ENCODE measurements at regions not wholly inside any gene's neighbourhood (a gene's known extent, or its start where the extent isn't known, plus 50 kb on each side); places are given as distances from the start of the nearest gene placed in this dataset.

DNA sequence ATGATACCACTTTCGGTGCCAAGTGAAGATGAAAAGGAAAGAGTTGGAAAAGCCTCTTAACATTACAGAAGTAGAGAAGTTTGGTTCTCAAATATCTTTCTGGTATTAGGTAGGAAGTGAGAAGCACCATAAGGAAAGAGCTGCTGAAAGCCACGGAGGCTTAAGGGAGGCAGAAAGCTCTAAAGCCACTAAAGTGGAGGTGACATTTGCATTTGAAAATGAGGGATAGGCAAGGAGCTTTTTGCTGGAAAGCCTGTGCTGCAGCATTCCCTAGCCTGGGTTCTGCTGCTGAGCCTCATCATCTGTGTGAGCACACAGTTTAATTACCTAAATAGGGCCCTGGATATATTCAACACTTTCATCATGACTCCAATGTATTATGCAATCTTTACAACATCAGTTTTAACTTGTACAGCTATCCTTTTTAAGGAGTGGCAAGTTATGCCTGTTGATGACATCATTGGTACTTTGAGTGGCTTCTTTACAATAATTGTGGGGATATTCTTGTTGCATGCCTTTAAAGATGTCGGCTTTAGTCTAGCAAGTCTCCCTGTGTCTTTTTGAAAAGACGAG lies 315.4 kb downstream of the RBM26 start:
- 68% methylated on average over 4 of the region's 4 CpGs; no CpG with 5 or more reads in 1 of the 2 experiments for WGBS, 2 experiments (ENCODE audit: extremely low coverage in 1 of 2, insufficient coverage in 1 of 2, insufficient read length in 1 of 2, insufficient replicate concordance in 2 of 2, low coverage in 1 of 2, low lambda C conversion rate in 2 of 2, missing lambda C conversion rate in 1 of 2)
- FAIRE-seq = no peak
- Histone ChIP-seq H3K79me1 (ENCODE audit: low read depth, low read length) (no peaks in the 10 kb centered on the region), H3K4me2 (ENCODE audit: insufficient read depth in 1 of 2, low read depth in 2 of 2, low read length in 2 of 2) (no peak overlapping the region), H3K36me3 (ENCODE audit: control insufficient read depth in 2 of 4, insufficient read depth in 4 of 4, low read length in 3 of 4) (no peaks in the 10 kb centered on the region), H3K4me3 (ENCODE audit: extremely low read depth in 1 of 4, insufficient read depth in 2 of 4, low read depth in 3 of 4, low read length in 4 of 4) (no peak overlapping the region), H2BK20ac (ENCODE audit: low read length) (no peak overlapping the region), H2BK5ac (ENCODE audit: low read depth, low read length) (no peak overlapping the region), H4K8ac (ENCODE audit: extremely low read depth, insufficient read depth, low read length) (no peak overlapping the region), H3K23me2 (ENCODE audit: low read depth, low read length) (no peaks in the 10 kb centered on the region), H4K5ac (ENCODE audit: insufficient read length, low read depth, low read length) (no peak overlapping the region), H3K27me3 (replicated peaks in 1 of 4; ENCODE audit: control insufficient read depth in 3 of 4, extremely low read depth in 1 of 4, insufficient read depth in 3 of 4, low read length in 3 of 4) (no peaks in the 10 kb centered on the region), H3K14ac (ENCODE audit: insufficient read length) (no peak overlapping the region), H3K27ac (ENCODE audit: low read depth, low read length) (no peak overlapping the region), H3K9me3 (ENCODE audit: insufficient read depth in 2 of 2, low read depth in 1 of 2, low read length in 1 of 2) (no peaks in the 10 kb centered on the region), H3K9ac (replicated peaks in 1 of 4; ENCODE audit: extremely low read depth in 1 of 4, low read depth in 3 of 4, low read length in 3 of 4) (no peak overlapping the region), H4K20me1 (replicated peaks in 1 of 2; ENCODE audit: control insufficient read depth in 1 of 2, insufficient read depth in 2 of 2, low read length in 2 of 2) (no peaks in the 10 kb centered on the region), H3K23ac (ENCODE audit: insufficient read length) (no peak overlapping the region), H3K4me1 (replicated peaks in 1 of 4; ENCODE audit: control insufficient read depth in 3 of 4, insufficient read depth in 4 of 4, low read length in 3 of 4) (no peaks in the 10 kb centered on the region), H3K79me2 (ENCODE audit: control insufficient read depth in 1 of 2, insufficient read depth in 2 of 2, low read length in 2 of 2) (no peaks in the 10 kb centered on the region), H2BK12ac (ENCODE audit: low read depth, low read length) (no peak overlapping the region), H2BK120ac (replicated peaks; ENCODE audit: low read depth, low read length) (no peak overlapping the region), H3K56ac (replicated peaks; ENCODE audit: insufficient read length, low read depth, low read length) (no peak overlapping the region), H3K18ac (ENCODE audit: extremely low read depth, low read length) (no peak overlapping the region), H2BK15ac (ENCODE audit: low read length) (no peak overlapping the region), H4K91ac (replicated peaks; ENCODE audit: insufficient read length, low read length) (no peak overlapping the region), H2AFZ (ENCODE audit: low read length) (no peak overlapping the region), H3K4ac (replicated peaks; ENCODE audit: insufficient read length, low read depth, low read length) (no peak overlapping the region), H2AK5ac (ENCODE audit: low read depth, low read length) (no peak overlapping the region)
- no peak for DNase-seq (ENCODE audit: low read depth in 1 of 2, low spot score in 2 of 2)
- ChIA-PET CTCF (ENCODE audit: partially characterized antibody) (interaction anchor here (0.9 to 1.1 kb wide), 2 partner anchors 9 to 30 kb away, joined by 3 read pairs; no protein-coding TSS in a partner anchor), POLR2A (ENCODE audit: partially characterized antibody) (interaction anchor here (0.6 to 0.8 kb wide), 2 partner anchors 10 to 312 kb away, joined by 3 to 4 read pairs; no protein-coding TSS in a partner anchor)
- TF ChIP-seq SIX5 (IDR thresholded peaks at IDR 0.05; ENCODE audit: low read depth, low read length) (no peak), CEBPB (IDR thresholded peaks at IDR 0.05; ENCODE audit: low read depth, low read length) (peak; percentile 28; the same call in 1 of the 2 replicates)

Measured in H1 (cell line).